K562 (cell line): ENCODE measurements at regions not wholly inside any gene's neighbourhood (a gene's known extent, or its start where the extent isn't known, plus 50 kb on each side); places are given as distances from the start of the nearest gene placed in this dataset.

Source experiments
- ATAC-seq: fragments of 200-7000 bp; cut with Tn5 transposase; 3 replicates; pipeline ENCODE4 v1.9.1; 2020; ENCODE audit warnings: moderate library complexity
- BruUV-seq: library from RNA; stranded (reverse); fragments of 400-500 nt; replicated peaks from 2 replicates; lab custom pipeline; 2021; lab: Mats Ljungman, UMichigan
- CTCF ChIA-PET: fragments of 300-600 bp; formaldehyde crosslinking; extraction: SDS; loops from one replicate; lab custom pipeline; 2021; ENCODE audit warnings: low intra/inter-chr PET ratio; lab: Yijun Ruan, JAX
- POLR2A ChIA-PET: fragments of 300-600, 350-650 bp; sonication (Branson Sonifier 250); formaldehyde crosslinking; extraction: SDS; loops from one replicate; lab custom pipeline; 2021; ENCODE audit warnings: antibody characterized with exemption, inconsistent platforms; lab: Yijun Ruan, JAX
- DNase-seq, 4 experiments: peaks; one replicate each; pipeline versions ENCODE4 v3.0.0 to v3.0.0-alpha.2; 2011 to 2018; ENCODE audit warnings: low spot score in 3 of 4, mixed read lengths in 3 of 4; ENCODE audit errors: extremely low read depth in 1 of 4
- FAIRE-seq: peaks from 2 replicates; lab custom pipeline; 2011; peaks lifted over from hg19 to GRCh38; lab: Jason Lieb, UNC
- H2AFZ ChIP-seq: 2 replicates; pipeline ENCODE4 v1.6.0; 2011; ENCODE audit warnings: low read depth, low read length, control low read depth, inconsistent platforms
- H3K27ac ChIP-seq: fragments of 200-600 bp; 3 replicates; pipeline ENCODE4 v1.8.0; 2011; ENCODE audit warnings: low read depth, mild to moderate bottlenecking, control low read depth, inconsistent platforms, low read length, moderate library complexity, mixed read lengths; ENCODE audit errors: extremely low read depth
- H3K27me3 ChIP-seq, 2 experiments: fragments of 300-600 bp in 1 of 2; 2 replicates in 1 of 2; 3 replicates in 1 of 2; pipeline versions ENCODE4 v1.6.0 to v1.8.0; 2011; ENCODE audit warnings: inconsistent platforms in 2 of 2, low read length in 2 of 2, mild to moderate bottlenecking in 1 of 2, mixed read lengths in 1 of 2, moderate library complexity in 1 of 2; ENCODE audit not compliant: control insufficient read depth in 2 of 2, insufficient read depth in 2 of 2
- H3K36me3 ChIP-seq: fragments of 300-600 bp; 3 replicates; pipeline ENCODE4 v1.8.0; 2011; ENCODE audit warnings: mild to moderate bottlenecking, low read length, inconsistent platforms; ENCODE audit not compliant: control insufficient read depth, insufficient read depth
- H3K4me1 ChIP-seq, 2 experiments: fragments of 200-600 bp in 1 of 2; replicated peaks in 1 of 2; 2 replicates in 1 of 2; 3 replicates in 1 of 2; pipeline versions ENCODE4 v1.5.1 to v1.8.0; 2011; ENCODE audit warnings: inconsistent platforms in 2 of 2, low read length in 2 of 2, mild to moderate bottlenecking in 1 of 2, mixed read lengths in 1 of 2, moderate library complexity in 1 of 2; ENCODE audit not compliant: control insufficient read depth in 2 of 2, insufficient read depth in 2 of 2
- H3K4me2 ChIP-seq: 2 replicates; pipeline ENCODE4 v1.6.1; 2011; ENCODE audit warnings: low read length, control low read depth, inconsistent platforms, mixed read lengths; ENCODE audit not compliant: insufficient read depth
- H3K4me3 ChIP-seq: fragments of 200-600 bp; sonication (generic), shearing (Covaris generic); 2 replicates; pipeline ENCODE4 v1.5.1; 2016; ENCODE audit warnings: control low read depth, inconsistent platforms
- H3K79me2 ChIP-seq: fragments of 200-600 bp; 3 replicates; pipeline ENCODE4 v1.8.0; 2011; ENCODE audit warnings: low read length, inconsistent platforms; ENCODE audit not compliant: control insufficient read depth, insufficient read depth
- H3K9ac ChIP-seq, 2 experiments: 2 replicates each; pipeline versions ENCODE4 v1.6.0 to v1.6.1; 2011; ENCODE audit warnings: low read depth in 2 of 2, low read length in 2 of 2, control low read depth in 1 of 2, inconsistent platforms in 1 of 2, mild to moderate bottlenecking in 1 of 2, mixed read lengths in 1 of 2; ENCODE audit not compliant: insufficient read depth in 1 of 2
- H3K9me1 ChIP-seq: one replicate; pipeline ENCODE4 v1.6.0; 2011; ENCODE audit warnings: inconsistent platforms, mild to moderate bottlenecking, low read length, moderate library complexity; ENCODE audit not compliant: control insufficient read depth, insufficient read depth
- H3K9me3 ChIP-seq: replicated peaks from 2 replicates; pipeline ENCODE4 v1.5.1; 2011; ENCODE audit warnings: low read depth, low read length, inconsistent platforms; ENCODE audit not compliant: control insufficient read depth, insufficient read depth
- H4K20me1 ChIP-seq: replicated peaks from 2 replicates; pipeline ENCODE4 v1.6.1; 2011; ENCODE audit warnings: low read length, inconsistent platforms, mixed read lengths; ENCODE audit not compliant: control insufficient read depth, insufficient read depth
- CTCF ChIP-seq, 3 experiments: IDR thresholded peaks in 2 of 3; conservative IDR thresholded peaks in 1 of 3; 2 replicates each; pipeline ENCODE4 v1.5.1; 2011 to 2012; ENCODE audit warnings: low read length in 3 of 3, mild to moderate bottlenecking in 3 of 3, control low read depth in 2 of 3, improper control_type of control experiment in 1 of 3, inconsistent platforms in 1 of 3, low read depth in 1 of 3, mixed read lengths in 1 of 3, moderate library complexity in 1 of 3; ENCODE audit not compliant: insufficient read depth in 2 of 3
- RAD21 ChIP-seq, 2 experiments: fragments of 250-450 bp in 1 of 2; fragments of 450-650 bp in 1 of 2; sonication (Bioruptor Pico) in 1 of 2; formaldehyde crosslinking in 1 of 2; IDR thresholded peaks in 1 of 2; conservative IDR thresholded peaks in 1 of 2; 2 replicates each; pipeline versions ENCODE4 v1.4.0 to v1.8.0; 2020 to 2022; ENCODE audit warnings: mild to moderate bottlenecking in 2 of 2, moderate library complexity in 1 of 2
- WGBS: fragments of 100-300 bp; shearing (Covaris generic); methylation state at CpG from one replicate; pipeline ENCODE4 v1.1.6; 2016; ENCODE audit warnings: low coverage, mixed read lengths; ENCODE audit not compliant: insufficient coverage; ENCODE audit errors: missing lambda C conversion rate; 5-methylcytosine and 5-hydroxymethylcytosine counted together
- in situ Hi-C: fragments of 300-500 bp; cut with MboI; formaldehyde crosslinking; loops from 4 replicates; pipeline ENCODE4 v1.15.0; 2018; ENCODE audit warnings: inconsistent platforms, mixed read lengths
- intact Hi-C: fragments of 100-400 bp; cut with micrococcal nuclease; formaldehyde crosslinking; loops from 2 replicates; pipeline ENCODE4 v1.14.2; 2022
- TF ChIP-seq, protein P1 (sequence below), 2 experiments: IDR thresholded peaks; 2 replicates each; pipeline ENCODE4 v1.6.1; 2011; ENCODE audit warnings: borderline replicate concordance in 1 of 2, control low read depth in 1 of 2, low read depth in 1 of 2, low read length in 1 of 2, mild to moderate bottlenecking in 1 of 2, mixed read lengths in 1 of 2, moderate library complexity in 1 of 2; ENCODE audit not compliant: insufficient read depth in 1 of 2, insufficient read length in 1 of 2, poor library complexity in 1 of 2, severe bottlenecking in 1 of 2; ENCODE audit errors: extremely low read depth in 1 of 2

DNA sequence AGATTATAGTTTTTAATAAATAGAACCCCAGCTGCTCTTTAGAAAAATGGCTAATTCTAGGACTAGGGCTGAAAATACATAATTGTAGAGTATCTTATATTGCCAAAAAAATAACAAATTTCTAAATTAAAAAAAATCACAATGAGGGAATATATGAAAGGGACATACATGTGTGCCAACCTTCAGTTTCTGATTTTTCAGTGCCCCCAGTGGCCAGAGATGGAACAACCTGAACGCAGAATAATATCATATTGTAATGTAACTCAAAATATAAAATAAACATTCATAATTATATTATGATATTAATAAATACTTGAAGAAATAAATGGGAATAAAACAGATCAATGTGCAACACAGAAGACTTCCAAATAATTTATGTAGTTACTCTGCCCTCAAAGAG lies 460.5 kb downstream of the ZNF385D start:
- TF ChIP-seq CTCF (IDR thresholded peaks at IDR 0.05 in 2 of 3, conservative IDR thresholded peaks at IDR 0.05 in 1 of 3; ENCODE audit: insufficient read depth in 2 of 3, low read depth in 1 of 3, low read length in 3 of 3) (peak in 1 of 3 experiments; percentile 41; a peak in 3 of 6 replicates), RAD21 (CRISPR knock-in tag; conservative IDR thresholded peaks at IDR 0.05 in 1 of 2, IDR thresholded peaks at IDR 0.05 in 1 of 2) (peak in 1 of 2 experiments; percentile 23; a peak in 1 of 4 replicates)
- TF ChIP-seq, protein P1, sequence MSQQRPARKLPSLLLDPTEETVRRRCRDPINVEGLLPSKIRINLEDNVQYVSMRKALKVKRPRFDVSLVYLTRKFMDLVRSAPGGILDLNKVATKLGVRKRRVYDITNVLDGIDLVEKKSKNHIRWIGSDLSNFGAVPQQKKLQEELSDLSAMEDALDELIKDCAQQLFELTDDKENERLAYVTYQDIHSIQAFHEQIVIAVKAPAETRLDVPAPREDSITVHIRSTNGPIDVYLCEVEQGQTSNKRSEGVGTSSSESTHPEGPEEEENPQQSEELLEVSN (IDR thresholded peaks at IDR 0.05; ENCODE audit: borderline replicate concordance in 1 of 2, extremely low read depth in 1 of 2, insufficient read depth in 1 of 2, insufficient read length in 1 of 2, low read depth in 1 of 2, low read length in 1 of 2, poor library complexity in 1 of 2, severe bottlenecking in 1 of 2): no peak
- FAIRE-seq (no peak), DNase-seq (peak in 3 of 4 experiments; percentile 6 to 22 (median 18)), ATAC-seq (no peak)
- Histone ChIP-seq H3K36me3 (no peaks in the 10 kb centered on the region), H3K27ac (no peak overlapping the region), H3K4me1 (no peaks in the 10 kb centered on the region), H2AFZ (no peak overlapping the region), H3K9me3 (no peaks in the 10 kb centered on the region; the same call in 1 of the 2 replicates), H3K79me2 (no peaks in the 10 kb centered on the region), H3K9ac (no peak overlapping the region), H3K9me1 (no peaks in the 10 kb centered on the region), H3K4me3 (no peak overlapping the region), H4K20me1 (no peaks in the 10 kb centered on the region), H3K27me3 (no peaks in the 10 kb centered on the region), H3K4me2 (no peak overlapping the region)
- ChIA-PET CTCF (no interaction called here), POLR2A (no interaction called here)
- intact Hi-C loops: no loop called here
- BruUV-seq: no TSS peak
- in situ Hi-C loops: no loop called here
- 0% methylated on average over 1 of the region's 1 CpG for WGBS
